GM21381 (cell line): ENCODE measurements at regions not wholly inside any gene's neighbourhood (a gene's known extent, or its start where the extent isn't known, plus 50 kb on each side); places are given as distances from the start of the nearest gene placed in this dataset.
A peak's percentile ranks its signal among the peaks of the same experiment; 100 is the strongest.

Experiments used
- ATAC-seq: cut with Tn5 transposase; IDR thresholded peaks from one replicate; pipeline ENCODE4 v1.9.1; 2021; ENCODE audit warnings: mild to moderate bottlenecking, moderate library complexity; ENCODE audit not compliant: unreplicated experiment

- ATAC-seq = no peak
Observed at GRCh38 chr4:80145739-80146138, 51.6 kb upstream of the PRDM8 start.

GRCh38 chr4:80144676-80145470 is 52.4 kb upstream of the PRDM8 start:
- no peak for ATAC-seq

- ATAC-seq = no peak
Observed at GRCh38 chr4:80143307-80143679, 54.0 kb upstream of the PRDM8 start.

GRCh38 chr4:80142394-80143306 is 54.7 kb upstream of the PRDM8 start:
- ATAC-seq = no peak

GRCh38 chr4:80141543-80141942 is 55.8 kb upstream of the PRDM8 start:
- no peak for ATAC-seq

- no peak for ATAC-seq
Observed at GRCh38 chr4:80140194-80140593, 57.1 kb upstream of the PRDM8 start.

GRCh38 chr4:80139671-80140070 is 57.6 kb upstream of the PRDM8 start:
- no peak for ATAC-seq

- ATAC-seq = peak; percentile 96
Observed at GRCh38 chr4:80138551-80139538, 58.5 kb upstream of the PRDM8 start.

- no peak for ATAC-seq
Observed at GRCh38 chr4:80137631-80138030, 59.7 kb upstream of the PRDM8 start.

GRCh38 chr4:80136270-80136669 is 61.0 kb upstream of the PRDM8 start:
- no peak for ATAC-seq

- no peak for ATAC-seq
Observed at GRCh38 chr4:80135702-80136058, 61.6 kb upstream of the PRDM8 start.

- ATAC-seq = no peak
Observed at GRCh38 chr4:80134936-80135701, 62.1 kb upstream of the ANTXR2 start.

GRCh38 chr4:80133240-80133783 is 60.3 kb upstream of the ANTXR2 start:
- ATAC-seq = no peak

- ATAC-seq = no peak
Observed at GRCh38 chr4:80129785-80130184, 56.8 kb upstream of the ANTXR2 start.

GRCh38 chr4:80128941-80129340 is 55.9 kb upstream of the ANTXR2 start:
- no peak for ATAC-seq

- no peak for ATAC-seq
Observed at GRCh38 chr4:80127870-80128419, 54.9 kb upstream of the ANTXR2 start.

- no peak for ATAC-seq
Observed at GRCh38 chr4:80126435-80126834, 53.4 kb upstream of the ANTXR2 start.

- ATAC-seq = peak; percentile 52
Observed at GRCh38 chr4:80125252-80126177, 52.5 kb upstream of the ANTXR2 start.
